ENCODE measurements at regions not wholly inside any gene's neighbourhood (a gene's known extent, or its start where the extent isn't known, plus 50 kb on each side); places are given as distances from the start of the nearest gene placed in this dataset.

GRCh38 chr22:19621373-19622060, 92.8 kb upstream of the SEPTIN5 start:
- DNase-seq (ENCODE audit: low read depth in 3 of 3), result no peak

- no peak for DNase-seq (ENCODE audit: low read depth in 3 of 3)
Observed at GRCh38 chr22:19622061-19622441, 92.3 kb upstream of the SEPTIN5 start.

- DNase-seq (ENCODE audit: low read depth in 3 of 3), result no peak
Observed at GRCh38 chr22:19625331-19626041, 88.8 kb upstream of the SEPTIN5 start.

GRCh38 chr22:19626042-19626587, 88.2 kb upstream of the SEPTIN5 start:
- DNase-seq (ENCODE audit: low read depth in 3 of 3), result no peak

- DNase-seq (ENCODE audit: low read depth in 3 of 3), result no peak
Observed at GRCh38 chr22:19626666-19627065, 87.6 kb upstream of the SEPTIN5 start.

- no peak for DNase-seq (ENCODE audit: low read depth in 3 of 3)
Observed at GRCh38 chr22:19628038-19628776, 86.1 kb upstream of the SEPTIN5 start.

GRCh38 chr22:19629331-19629719, 85.0 kb upstream of the SEPTIN5 start:
- DNase-seq (ENCODE audit: low read depth in 3 of 3), result no peak

- peak; percentile 77 to 86 (median 84) for DNase-seq (ENCODE audit: low read depth in 3 of 3)
Observed at GRCh38 chr22:19629720-19630419, 84.4 kb upstream of the SEPTIN5 start.

GRCh38 chr22:19630614-19631013, 83.7 kb upstream of the SEPTIN5 start:
- no peak for DNase-seq (ENCODE audit: low read depth in 3 of 3)

- peak in 1 of 3 experiments; percentile 11 for DNase-seq (ENCODE audit: low read depth in 3 of 3)
Observed at GRCh38 chr22:19631899-19632667, 82.2 kb upstream of the SEPTIN5 start.

- DNase-seq (ENCODE audit: low read depth in 3 of 3), result no peak
Observed at GRCh38 chr22:19632668-19633148, 81.6 kb upstream of the SEPTIN5 start.

GRCh38 chr22:19634226-19634975, 79.9 kb upstream of the SEPTIN5 start:
- DNase-seq (ENCODE audit: low read depth in 3 of 3), result no peak

GRCh38 chr22:19635644-19636043, 78.7 kb upstream of the SEPTIN5 start:
- no peak for DNase-seq (ENCODE audit: low read depth in 3 of 3)

GRCh38 chr22:19636696-19637407, 77.5 kb upstream of the SEPTIN5 start:
- no peak for DNase-seq (ENCODE audit: low read depth in 3 of 3)

GRCh38 chr22:19637408-19638281, 76.7 kb upstream of the SEPTIN5 start:
- DNase-seq (ENCODE audit: low read depth in 3 of 3), result no peak

- DNase-seq (ENCODE audit: low read depth in 3 of 3), result no peak
Observed at GRCh38 chr22:19638282-19639015, 75.9 kb upstream of the SEPTIN5 start.

GRCh38 chr22:19639610-19640135, 74.6 kb upstream of the SEPTIN5 start:
- no peak for DNase-seq (ENCODE audit: low read depth in 3 of 3)

GRCh38 chr22:19640306-19640705, 74.0 kb upstream of the SEPTIN5 start:
- DNase-seq (ENCODE audit: low read depth in 3 of 3), result no peak

All from stimulated activated CD4-positive, alpha-beta T cell treated with anti-CD3 and anti-CD28 coated beads, TNF-alpha, amount 100 ng/mL, for 24 hours (primary cell).